SK-N-SH (cell line): ENCODE measurements at regions not wholly inside any gene's neighbourhood (a gene's known extent, or its start where the extent isn't known, plus 50 kb on each side); places are given as distances from the start of the nearest gene placed in this dataset.

ENCODE experiments used
- CTCF ChIA-PET: fragments of 300-600, 350-600 bp; formaldehyde crosslinking; extraction: SDS; loops from one replicate; lab custom pipeline; 2021; lab: Yijun Ruan, JAX
- POLR2A ChIA-PET: fragments of 350-600 bp; sonication (Branson Sonifier 250); formaldehyde crosslinking; extraction: SDS; loops from one replicate; lab custom pipeline; 2020; ENCODE audit warnings: antibody characterized with exemption, inconsistent platforms; lab: Yijun Ruan, JAX
- DNase-seq: peaks from one replicate; pipeline ENCODE4 v3.0.0; 2012
- H2AFZ ChIP-seq: fragments of 200-600 bp; sonication (generic); 2 replicates; pipeline ENCODE4 v1.8.1; 2016; ENCODE audit warnings: antibody characterized with exemption, mild to moderate bottlenecking, low read depth
- H3F3A ChIP-seq: fragments of 200-600 bp; sonication (generic); replicated peaks from 2 replicates; pipeline ENCODE3; 2016; ENCODE audit warnings: antibody characterized with exemption, mild to moderate bottlenecking; ENCODE audit not compliant: insufficient read depth
- H3K27ac ChIP-seq, 2 experiments: fragments of 200-500 bp in 1 of 2; fragments of 200-600 bp in 1 of 2; sonication (Bioruptor generic) in 1 of 2; sonication (generic), shearing (Covaris generic) in 1 of 2; 2 replicates each; pipeline versions ENCODE4 v1.5.1 to v1.6.1; 2014 to 2016; ENCODE audit warnings: low read depth in 2 of 2, inconsistent platforms in 1 of 2, low read length in 1 of 2, mild to moderate bottlenecking in 1 of 2, mixed read lengths in 1 of 2
- H3K27me3 ChIP-seq: fragments of 200-600 bp; sonication (generic), shearing (Covaris generic); 2 replicates; pipeline ENCODE4 v1.6.1; 2016; ENCODE audit warnings: mixed run types; ENCODE audit not compliant: insufficient read depth
- H3K36me3 ChIP-seq, 2 experiments: fragments of 200-500 bp in 1 of 2; fragments of 200-600 bp in 1 of 2; sonication (Bioruptor generic) in 1 of 2; sonication (generic) in 1 of 2; replicated peaks in 1 of 2; 2 replicates each; pipeline versions ENCODE3 to v1.5.1; 2014 to 2016; ENCODE audit warnings: low read length in 1 of 2, mild to moderate bottlenecking in 1 of 2; ENCODE audit not compliant: insufficient read depth in 2 of 2, control insufficient read depth in 1 of 2
- H3K4me1 ChIP-seq, 2 experiments: fragments of 200-500 bp in 1 of 2; fragments of 200-600 bp in 1 of 2; sonication (Bioruptor generic) in 1 of 2; sonication (generic), shearing (Covaris generic) in 1 of 2; 2 replicates each; pipeline versions ENCODE4 v1.5.1 to v1.6.1; 2014 to 2016; ENCODE audit warnings: low read depth in 1 of 2, low read length in 1 of 2, mixed run types in 1 of 2; ENCODE audit not compliant: insufficient read depth in 2 of 2, control insufficient read depth in 1 of 2
- H3K4me2 ChIP-seq: fragments of 200-600 bp; sonication (generic), shearing (Covaris generic); 2 replicates; pipeline ENCODE4 v1.6.1; 2017; ENCODE audit warnings: mixed run types
- H3K4me3 ChIP-seq, 2 experiments: fragments of 200-500 bp in 1 of 2; fragments of 200-600 bp in 1 of 2; sonication (Bioruptor generic) in 1 of 2; sonication (generic), shearing (Covaris generic) in 1 of 2; 2 replicates each; pipeline versions ENCODE4 v1.5.1 to v1.8.1; 2014 to 2016; ENCODE audit warnings: low read depth in 2 of 2, inconsistent platforms in 1 of 2, low read length in 1 of 2, mild to moderate bottlenecking in 1 of 2, mixed read lengths in 1 of 2, moderate library complexity in 1 of 2
- H3K79me2 ChIP-seq: fragments of 200-600 bp; sonication (generic); 2 replicates; pipeline ENCODE4 v1.8.1; 2017; ENCODE audit warnings: mild to moderate bottlenecking; ENCODE audit not compliant: insufficient read depth
- H3K9ac ChIP-seq: fragments of 200-600 bp; sonication (generic); 2 replicates; pipeline ENCODE4 v1.6.1; 2017; ENCODE audit warnings: mixed run types
- H3K9me2 ChIP-seq: fragments of 200-600 bp; sonication (generic); 2 replicates; pipeline ENCODE4 v1.6.1; 2017; ENCODE audit warnings: mixed run types
- H3K9me3 ChIP-seq: fragments of 200-600 bp; sonication (generic); 2 replicates; pipeline ENCODE4 v1.6.1; 2017; ENCODE audit warnings: mixed run types, mild to moderate bottlenecking, moderate library complexity
- H4K20me1 ChIP-seq: fragments of 200-600 bp; sonication (generic); 2 replicates; pipeline ENCODE4 v1.6.1; 2017; ENCODE audit warnings: mild to moderate bottlenecking, mixed run types; ENCODE audit not compliant: insufficient read depth
- CHD2 ChIP-seq: fragments of 150-350 bp; IDR thresholded peaks from 2 replicates; pipeline ENCODE4 v1.6.1; 2018; ENCODE audit warnings: low read length; ENCODE audit not compliant: partially characterized antibody
- CTCF ChIP-seq: fragments of 200-600 bp; sonication (generic); IDR thresholded peaks from 2 replicates; pipeline ENCODE4 v1.6.1; 2017; ENCODE audit warnings: antibody characterized with exemption, mild to moderate bottlenecking, moderate library complexity
- ELF1 ChIP-seq: IDR thresholded peaks from 2 replicates; pipeline ENCODE4 v1.4.0; 2012
- FOXM1 ChIP-seq: IDR thresholded peaks from 2 replicates; pipeline ENCODE4 v1.4.0; 2012; ENCODE audit warnings: low read depth, mild to moderate bottlenecking
- GABPA ChIP-seq: IDR thresholded peaks from 2 replicates; pipeline ENCODE4 v1.4.0; 2012; ENCODE audit warnings: low read depth, mild to moderate bottlenecking
- GATA2 ChIP-seq: sonication (generic); formaldehyde crosslinking; IDR thresholded peaks from 2 replicates; pipeline ENCODE4 v1.5.0; 2020; ENCODE audit warnings: mild to moderate bottlenecking, missing genetic modification reagents
- IRF3 ChIP-seq: fragments of 150-350 bp; IDR thresholded peaks from 2 replicates; pipeline ENCODE4 v1.6.1; 2016; ENCODE audit warnings: mild to moderate bottlenecking, low read depth, low read length
- MAX ChIP-seq: IDR thresholded peaks from 2 replicates; pipeline ENCODE4 v1.4.0; 2012; ENCODE audit warnings: low read depth
- MEF2A ChIP-seq: IDR thresholded peaks from 2 replicates; pipeline ENCODE4 v1.4.0; 2012; ENCODE audit warnings: low read depth, borderline replicate concordance
- NFIC ChIP-seq: IDR thresholded peaks from 2 replicates; pipeline ENCODE4 v1.4.0; 2012; ENCODE audit warnings: borderline replicate concordance
- NRF1 ChIP-seq: IDR thresholded peaks from 2 replicates; pipeline ENCODE4 v1.6.1; 2012; ENCODE audit warnings: low read depth, mild to moderate bottlenecking, low read length
- PBX3 ChIP-seq: IDR thresholded peaks from 2 replicates; pipeline ENCODE4; 2012
- POLR2AphosphoS5 ChIP-seq: IDR thresholded peaks from 2 replicates; pipeline ENCODE4 v1.6.1; 2012; ENCODE audit warnings: low read depth, low read length
- RAD21 ChIP-seq: IDR thresholded peaks from 2 replicates; pipeline ENCODE4 v1.6.1; 2012; ENCODE audit warnings: mild to moderate bottlenecking, low read length
- RCOR1 ChIP-seq: fragments of 150-350 bp; IDR thresholded peaks from 2 replicates; pipeline ENCODE4 v1.6.1; 2017; ENCODE audit warnings: antibody characterized with exemption, low read length
- RFX5 ChIP-seq: IDR thresholded peaks from 2 replicates; pipeline ENCODE4 v1.6.1; 2012; ENCODE audit warnings: mild to moderate bottlenecking, improper control_type of control experiment, low read length
- RXRA ChIP-seq: IDR thresholded peaks from 2 replicates; pipeline ENCODE4 v1.4.0; 2012; ENCODE audit warnings: low read depth, mild to moderate bottlenecking, borderline replicate concordance
- TAF1 ChIP-seq: IDR thresholded peaks from 2 replicates; pipeline ENCODE4 v1.6.1; 2012; ENCODE audit warnings: low read depth, mild to moderate bottlenecking, low read length, moderate library complexity, borderline replicate concordance
- TEAD4 ChIP-seq: IDR thresholded peaks from 2 replicates; pipeline ENCODE4 v1.4.0; 2012; ENCODE audit warnings: mild to moderate bottlenecking, borderline replicate concordance; ENCODE audit not compliant: insufficient read depth
- YY1 ChIP-seq: IDR thresholded peaks from 2 replicates; pipeline ENCODE4 v1.4.0; 2012; ENCODE audit warnings: low read depth, mild to moderate bottlenecking
- WGBS: methylation state at CpG from one replicate; pipeline ENCODE4 v1.1.6; 2017; ENCODE audit warnings: low lambda C conversion rate; 5-methylcytosine and 5-hydroxymethylcytosine counted together
- TF ChIP-seq, protein P1 (sequence below): IDR thresholded peaks from 2 replicates; pipeline ENCODE4 v1.4.0; 2012; ENCODE audit warnings: low read depth, borderline replicate concordance
- TF ChIP-seq, protein P2 (sequence below): fragments of 150-350 bp; IDR thresholded peaks from 2 replicates; pipeline ENCODE4 v1.6.1; 2017; ENCODE audit warnings: antibody characterized with exemption, low read length, low read depth, borderline replicate concordance

DNA sequence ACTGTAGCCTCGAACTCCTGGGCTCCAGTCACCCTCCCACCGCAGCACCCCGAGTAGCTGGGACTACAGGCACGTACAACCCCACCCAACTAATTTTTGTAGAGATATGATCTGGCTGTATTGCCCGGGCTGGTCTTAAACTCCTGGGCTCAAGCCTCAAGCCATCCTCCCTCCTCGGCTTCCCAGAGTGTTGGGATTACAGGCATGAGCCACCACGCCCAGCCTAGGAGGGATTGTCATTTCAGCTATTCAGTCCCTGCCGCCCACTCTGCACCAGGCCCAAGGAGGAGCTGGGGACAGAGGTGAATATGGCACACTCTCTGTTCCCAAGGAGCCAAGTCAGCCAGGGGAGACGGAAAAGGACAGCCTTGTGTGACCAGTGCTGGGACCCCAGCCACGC lies 256.2 kb downstream of the PARN start (continued):
- TF ChIP-seq, protein P1, sequence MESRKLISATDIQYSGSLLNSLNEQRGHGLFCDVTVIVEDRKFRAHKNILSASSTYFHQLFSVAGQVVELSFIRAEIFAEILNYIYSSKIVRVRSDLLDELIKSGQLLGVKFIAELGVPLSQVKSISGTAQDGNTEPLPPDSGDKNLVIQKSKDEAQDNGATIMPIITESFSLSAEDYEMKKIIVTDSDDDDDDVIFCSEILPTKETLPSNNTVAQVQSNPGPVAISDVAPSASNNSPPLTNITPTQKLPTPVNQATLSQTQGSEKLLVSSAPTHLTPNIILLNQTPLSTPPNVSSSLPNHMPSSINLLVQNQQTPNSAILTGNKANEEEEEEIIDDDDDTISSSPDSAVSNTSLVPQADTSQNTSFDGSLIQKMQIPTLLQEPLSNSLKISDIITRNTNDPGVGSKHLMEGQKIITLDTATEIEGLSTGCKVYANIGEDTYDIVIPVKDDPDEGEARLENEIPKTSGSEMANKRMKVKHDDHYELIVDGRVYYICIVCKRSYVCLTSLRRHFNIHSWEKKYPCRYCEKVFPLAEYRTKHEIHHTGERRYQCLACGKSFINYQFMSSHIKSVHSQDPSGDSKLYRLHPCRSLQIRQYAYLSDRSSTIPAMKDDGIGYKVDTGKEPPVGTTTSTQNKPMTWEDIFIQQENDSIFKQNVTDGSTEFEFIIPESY = no peak
- TF ChIP-seq RFX5 = no peak
- no peak for TF ChIP-seq NFIC
- TF ChIP-seq MEF2A = no peak
- TF ChIP-seq ELF1 = no peak
- no peak for TF ChIP-seq RXRA
- TF ChIP-seq, all 33 proteins: peak for 0

GRCh38 chr16:14373406-14373805 lies 256.7 kb downstream of the PARN start:
- no peak overlapping the region for H3K4me3 ChIP-seq
- no peaks in the 10 kb centered on the region for H3K36me3 ChIP-seq
- CTCF ChIA-PET = no interaction called here
- H3K4me2 ChIP-seq = no peak overlapping the region
- no peak overlapping the region for H2AFZ ChIP-seq
- no peaks in the 10 kb centered on the region for H3K79me2 ChIP-seq
- H3K27ac ChIP-seq = no peak overlapping the region
- DNase-seq = no peak
- no peaks in the 10 kb centered on the region for H3K9me3 ChIP-seq
- H3K9ac ChIP-seq = no peak overlapping the region
- no peaks in the 10 kb centered on the region for H3K9me2 ChIP-seq
- peaks cover under 1% of the 10 kb centered on the region in 2 experiments; a peak in 2 of 4 replicates for H3K4me1 ChIP-seq
- no peak for TF ChIP-seq IRF3
- no peak for TF ChIP-seq CHD2
- TF ChIP-seq, protein P2, sequence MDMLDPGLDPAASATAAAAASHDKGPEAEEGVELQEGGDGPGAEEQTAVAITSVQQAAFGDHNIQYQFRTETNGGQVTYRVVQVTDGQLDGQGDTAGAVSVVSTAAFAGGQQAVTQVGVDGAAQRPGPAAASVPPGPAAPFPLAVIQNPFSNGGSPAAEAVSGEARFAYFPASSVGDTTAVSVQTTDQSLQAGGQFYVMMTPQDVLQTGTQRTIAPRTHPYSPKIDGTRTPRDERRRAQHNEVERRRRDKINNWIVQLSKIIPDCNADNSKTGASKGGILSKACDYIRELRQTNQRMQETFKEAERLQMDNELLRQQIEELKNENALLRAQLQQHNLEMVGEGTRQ = no peak
- no peak for TF ChIP-seq RCOR1
- TF ChIP-seq CTCF = no peak
- no peak for TF ChIP-seq MAX
- no peak for TF ChIP-seq RXRA
- no peak for TF ChIP-seq FOXM1
- TF ChIP-seq YY1 = no peak
- no peak for TF ChIP-seq GATA2 (CRISPR knock-in tag)
- TF ChIP-seq TAF1 = no peak
- no peak for TF ChIP-seq GABPA
- no peak for TF ChIP-seq POLR2AphosphoS5
- no peak for TF ChIP-seq NFIC
- no peak for TF ChIP-seq NRF1
- TF ChIP-seq RAD21 = no peak
- TF ChIP-seq TEAD4 = no peak
- no peak for TF ChIP-seq PBX3
- peaks cover 3% of the 10 kb centered on the region for H3F3A ChIP-seq
- 92% methylated on average over 8 of the region's 13 CpGs for WGBS
- no peaks in the 10 kb centered on the region for H3K27me3 ChIP-seq
- POLR2A ChIA-PET = no interaction called here
- H4K20me1 ChIP-seq = no peaks in the 10 kb centered on the region
